WTC11 (cell line): ENCODE measurements at regions not wholly inside any gene's neighbourhood (a gene's known extent, or its start where the extent isn't known, plus 50 kb on each side); places are given as distances from the start of the nearest gene placed in this dataset.

Experiments used
- ATAC-seq: fragments of 200-7000 bp; cut with Tn5 transposase; 2 replicates; pipeline ENCODE4 v1.10.0; 2021; ENCODE audit warnings: mild to moderate bottlenecking, moderate library complexity
- CTCF ChIA-PET: fragments of 300-600 bp; sonication (Branson Sonifier 250); formaldehyde crosslinking; loops from one replicate; lab custom pipeline; 2021; ENCODE audit warnings: antibody characterized with exemption; lab: Charles Lee
- POLR2A ChIA-PET: fragments of 350-600 bp; sonication (Branson Sonifier 250); formaldehyde crosslinking; loops from one replicate; lab custom pipeline; 2021; ENCODE audit warnings: antibody characterized with exemption; lab: Charles Lee
- DNase-seq: peaks from one replicate; pipeline ENCODE4 v3.0.0; 2021; ENCODE audit warnings: low spot score
- H3K27ac Mint-ChIP-seq: 2 replicates; pipeline ENCODE4 v1.8.0; 2021; ENCODE audit warnings: mixed read lengths
- H3K27me3 Mint-ChIP-seq: 2 replicates; pipeline ENCODE4 v1.8.0; 2021; ENCODE audit warnings: low read depth, mild to moderate bottlenecking, moderate library complexity, mixed read lengths
- H3K36me3 Mint-ChIP-seq: 2 replicates; pipeline ENCODE4 v1.8.0; 2021; ENCODE audit warnings: mixed read lengths
- H3K4me1 Mint-ChIP-seq: 2 replicates; pipeline ENCODE4 v1.8.0; 2022; ENCODE audit warnings: mixed read lengths
- H3K4me3 Mint-ChIP-seq: 2 replicates; pipeline ENCODE4 v1.8.0; 2021; ENCODE audit warnings: mild to moderate bottlenecking, moderate library complexity, mixed read lengths
- H3K9me3 Mint-ChIP-seq: 2 replicates; pipeline ENCODE4 v1.8.0; 2021; ENCODE audit warnings: mixed read lengths
- CBFB ChIP-seq: sonication (generic); formaldehyde crosslinking; IDR thresholded peaks from 2 replicates; pipeline ENCODE4 v1.8.1; 2022; ENCODE audit warnings: mild to moderate bottlenecking, low read depth, missing genetic modification reagents
- E2F4 ChIP-seq: sonication (generic); formaldehyde crosslinking; IDR thresholded peaks from 2 replicates; pipeline ENCODE4 v1.8.1; 2022; ENCODE audit warnings: low read depth, mild to moderate bottlenecking, moderate library complexity, missing genetic modification reagents, borderline replicate concordance
- ELF4 ChIP-seq: sonication (generic); formaldehyde crosslinking; IDR thresholded peaks from 2 replicates; pipeline ENCODE4 v1.8.1; 2022; ENCODE audit warnings: low read depth, mild to moderate bottlenecking, moderate library complexity, missing genetic modification reagents
- EMX1 ChIP-seq: fragments of 250-450 bp; sonication (Bioruptor Pico); IDR thresholded peaks from 2 replicates; pipeline ENCODE4 v1.8.0; 2021; ENCODE audit warnings: mild to moderate bottlenecking
- ESRRA ChIP-seq: sonication (generic); formaldehyde crosslinking; IDR thresholded peaks from 2 replicates; pipeline ENCODE4 v1.8.1; 2022; ENCODE audit warnings: mild to moderate bottlenecking, missing genetic modification reagents, borderline replicate concordance
- ETV6 ChIP-seq: sonication (generic); formaldehyde crosslinking; IDR thresholded peaks from 2 replicates; pipeline ENCODE4 v1.8.1; 2022; ENCODE audit warnings: mild to moderate bottlenecking, missing genetic modification reagents
- FOXJ3 ChIP-seq: sonication (generic); formaldehyde crosslinking; IDR thresholded peaks from 2 replicates; pipeline ENCODE4 v1.9.0; 2021; ENCODE audit warnings: missing genetic modification reagents, mild to moderate bottlenecking, borderline replicate concordance
- FOXP1 ChIP-seq: sonication (generic); formaldehyde crosslinking; IDR thresholded peaks from 2 replicates; pipeline ENCODE4 v1.8.0; 2022; ENCODE audit warnings: missing genetic modification reagents, mild to moderate bottlenecking, moderate library complexity, borderline replicate concordance
- GABPB1 ChIP-seq: sonication (generic); formaldehyde crosslinking; IDR thresholded peaks from 2 replicates; pipeline ENCODE4 v1.8.1; 2023; ENCODE audit warnings: mild to moderate bottlenecking, missing genetic modification reagents
- HMGA2 ChIP-seq: fragments of 250-450 bp; sonication (Bioruptor Pico); IDR thresholded peaks from 2 replicates; pipeline ENCODE4 v1.4.0; 2021; ENCODE audit warnings: mild to moderate bottlenecking, moderate library complexity
- MXD4 ChIP-seq: fragments of 250-450 bp; sonication (Bioruptor Pico); IDR thresholded peaks from 2 replicates; pipeline ENCODE4 v1.8.0; 2021; ENCODE audit warnings: mild to moderate bottlenecking, moderate library complexity, borderline replicate concordance
- NFATC4 ChIP-seq: fragments of 250-450 bp; sonication (Bioruptor Pico); IDR thresholded peaks from 2 replicates; pipeline ENCODE4 v1.9.0; 2021; ENCODE audit warnings: mild to moderate bottlenecking
- NFE2L1 ChIP-seq: sonication (generic); formaldehyde crosslinking; IDR thresholded peaks from 2 replicates; pipeline ENCODE4 v1.8.1; 2023; ENCODE audit warnings: missing genetic modification reagents
- SMAD3 ChIP-seq: sonication (generic); formaldehyde crosslinking; IDR thresholded peaks from 2 replicates; pipeline ENCODE4 v1.8.0; 2022; ENCODE audit warnings: missing genetic modification reagents, mild to moderate bottlenecking, borderline replicate concordance
- TEAD1 ChIP-seq: sonication (generic); formaldehyde crosslinking; IDR thresholded peaks from 2 replicates; pipeline ENCODE4 v1.8.0; 2022; ENCODE audit warnings: mild to moderate bottlenecking, missing genetic modification reagents
- ZBTB43 ChIP-seq: sonication (generic); formaldehyde crosslinking; IDR thresholded peaks from 2 replicates; pipeline ENCODE4 v1.8.1; 2023; ENCODE audit warnings: mild to moderate bottlenecking, missing genetic modification reagents
- ZNF138 ChIP-seq: sonication (generic); formaldehyde crosslinking; conservative IDR thresholded peaks from 2 replicates; pipeline ENCODE4 v1.8.1; 2022; ENCODE audit warnings: mild to moderate bottlenecking, moderate library complexity, missing genetic modification reagents
- ZNF219 ChIP-seq: sonication (generic); formaldehyde crosslinking; IDR thresholded peaks from 2 replicates; pipeline ENCODE4 v1.8.0; 2023; ENCODE audit warnings: missing genetic modification reagents, mild to moderate bottlenecking, borderline replicate concordance
- ZNF317 ChIP-seq: sonication (generic); formaldehyde crosslinking; IDR thresholded peaks from 2 replicates; pipeline ENCODE4 v1.8.1; 2023; ENCODE audit warnings: low read depth, mild to moderate bottlenecking, moderate library complexity, missing genetic modification reagents, borderline replicate concordance
- TF ChIP-seq, protein P1 (sequence below): sonication (generic); formaldehyde crosslinking; IDR thresholded peaks from 2 replicates; pipeline ENCODE4 v1.8.1; 2023; ENCODE audit warnings: mild to moderate bottlenecking, missing genetic modification reagents, borderline replicate concordance
- TF ChIP-seq, protein P2 (sequence below): sonication (generic); formaldehyde crosslinking; IDR thresholded peaks from 2 replicates; pipeline ENCODE4 v1.8.0; 2022; ENCODE audit warnings: missing genetic modification reagents
- TF ChIP-seq, protein P3 (sequence below): sonication (generic); formaldehyde crosslinking; IDR thresholded peaks from 2 replicates; pipeline ENCODE4 v1.8.1; 2022; ENCODE audit warnings: mild to moderate bottlenecking, moderate library complexity, missing genetic modification reagents

DNA sequence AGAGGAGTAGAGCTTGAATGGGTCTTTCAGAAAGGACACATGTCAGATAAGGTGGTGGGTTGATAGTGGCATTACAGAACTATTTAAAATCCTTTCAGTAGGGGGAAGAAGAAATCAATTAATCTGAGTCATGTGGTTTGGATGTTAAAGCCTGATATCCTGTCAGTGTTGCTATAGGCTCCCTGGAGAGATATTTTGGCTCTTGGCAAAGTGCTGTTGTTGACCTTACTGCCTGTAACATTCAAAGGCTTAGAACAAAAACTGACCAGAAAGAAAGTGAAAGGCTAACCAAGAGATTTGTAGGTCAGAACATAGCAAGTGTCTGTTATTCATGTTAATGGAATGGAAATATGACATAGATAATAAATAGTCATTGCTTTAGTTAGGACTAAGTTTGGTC lies 552.9 kb downstream of the DIPK2A start:
- ATAC-seq (no peak), DNase-seq (no peak)
- TF ChIP-seq ESRRA (CRISPR knock-in tag) (no peak), ZNF317 (no peak), ELF4 (CRISPR knock-in tag) (no peak), ZBTB43 (CRISPR knock-in tag) (no peak), ZNF138 (no peak), TEAD1 (CRISPR knock-in tag) (no peak), EMX1 (CRISPR knock-in tag) (no peak), NFATC4 (CRISPR knock-in tag) (no peak), FOXJ3 (CRISPR knock-in tag) (no peak), ZNF219 (CRISPR knock-in tag) (no peak)
- TF ChIP-seq, protein P1, sequence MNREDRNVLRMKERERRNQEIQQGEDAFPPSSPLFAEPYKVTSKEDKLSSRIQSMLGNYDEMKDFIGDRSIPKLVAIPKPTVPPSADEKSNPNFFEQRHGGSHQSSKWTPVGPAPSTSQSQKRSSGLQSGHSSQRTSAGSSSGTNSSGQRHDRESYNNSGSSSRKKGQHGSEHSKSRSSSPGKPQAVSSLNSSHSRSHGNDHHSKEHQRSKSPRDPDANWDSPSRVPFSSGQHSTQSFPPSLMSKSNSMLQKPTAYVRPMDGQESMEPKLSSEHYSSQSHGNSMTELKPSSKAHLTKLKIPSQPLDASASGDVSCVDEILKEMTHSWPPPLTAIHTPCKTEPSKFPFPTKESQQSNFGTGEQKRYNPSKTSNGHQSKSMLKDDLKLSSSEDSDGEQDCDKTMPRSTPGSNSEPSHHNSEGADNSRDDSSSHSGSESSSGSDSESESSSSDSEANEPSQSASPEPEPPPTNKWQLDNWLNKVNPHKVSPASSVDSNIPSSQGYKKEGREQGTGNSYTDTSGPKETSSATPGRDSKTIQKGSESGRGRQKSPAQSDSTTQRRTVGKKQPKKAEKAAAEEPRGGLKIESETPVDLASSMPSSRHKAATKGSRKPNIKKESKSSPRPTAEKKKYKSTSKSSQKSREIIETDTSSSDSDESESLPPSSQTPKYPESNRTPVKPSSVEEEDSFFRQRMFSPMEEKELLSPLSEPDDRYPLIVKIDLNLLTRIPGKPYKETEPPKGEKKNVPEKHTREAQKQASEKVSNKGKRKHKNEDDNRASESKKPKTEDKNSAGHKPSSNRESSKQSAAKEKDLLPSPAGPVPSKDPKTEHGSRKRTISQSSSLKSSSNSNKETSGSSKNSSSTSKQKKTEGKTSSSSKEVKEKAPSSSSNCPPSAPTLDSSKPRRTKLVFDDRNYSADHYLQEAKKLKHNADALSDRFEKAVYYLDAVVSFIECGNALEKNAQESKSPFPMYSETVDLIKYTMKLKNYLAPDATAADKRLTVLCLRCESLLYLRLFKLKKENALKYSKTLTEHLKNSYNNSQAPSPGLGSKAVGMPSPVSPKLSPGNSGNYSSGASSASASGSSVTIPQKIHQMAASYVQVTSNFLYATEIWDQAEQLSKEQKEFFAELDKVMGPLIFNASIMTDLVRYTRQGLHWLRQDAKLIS (CRISPR knock-in tag), result no peak
- TF ChIP-seq, protein P2, sequence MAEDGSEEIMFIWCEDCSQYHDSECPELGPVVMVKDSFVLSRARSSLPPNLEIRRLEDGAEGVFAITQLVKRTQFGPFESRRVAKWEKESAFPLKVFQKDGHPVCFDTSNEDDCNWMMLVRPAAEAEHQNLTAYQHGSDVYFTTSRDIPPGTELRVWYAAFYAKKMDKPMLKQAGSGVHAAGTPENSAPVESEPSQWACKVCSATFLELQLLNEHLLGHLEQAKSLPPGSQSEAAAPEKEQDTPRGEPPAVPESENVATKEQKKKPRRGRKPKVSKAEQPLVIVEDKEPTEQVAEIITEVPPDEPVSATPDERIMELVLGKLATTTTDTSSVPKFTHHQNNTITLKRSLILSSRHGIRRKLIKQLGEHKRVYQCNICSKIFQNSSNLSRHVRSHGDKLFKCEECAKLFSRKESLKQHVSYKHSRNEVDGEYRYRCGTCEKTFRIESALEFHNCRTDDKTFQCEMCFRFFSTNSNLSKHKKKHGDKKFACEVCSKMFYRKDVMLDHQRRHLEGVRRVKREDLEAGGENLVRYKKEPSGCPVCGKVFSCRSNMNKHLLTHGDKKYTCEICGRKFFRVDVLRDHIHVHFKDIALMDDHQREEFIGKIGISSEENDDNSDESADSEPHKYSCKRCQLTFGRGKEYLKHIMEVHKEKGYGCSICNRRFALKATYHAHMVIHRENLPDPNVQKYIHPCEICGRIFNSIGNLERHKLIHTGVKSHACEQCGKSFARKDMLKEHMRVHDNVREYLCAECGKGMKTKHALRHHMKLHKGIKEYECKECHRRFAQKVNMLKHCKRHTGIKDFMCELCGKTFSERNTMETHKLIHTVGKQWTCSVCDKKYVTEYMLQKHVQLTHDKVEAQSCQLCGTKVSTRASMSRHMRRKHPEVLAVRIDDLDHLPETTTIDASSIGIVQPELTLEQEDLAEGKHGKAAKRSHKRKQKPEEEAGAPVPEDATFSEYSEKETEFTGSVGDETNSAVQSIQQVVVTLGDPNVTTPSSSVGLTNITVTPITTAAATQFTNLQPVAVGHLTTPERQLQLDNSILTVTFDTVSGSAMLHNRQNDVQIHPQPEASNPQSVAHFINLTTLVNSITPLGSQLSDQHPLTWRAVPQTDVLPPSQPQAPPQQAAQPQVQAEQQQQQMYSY (CRISPR knock-in tag), result no peak
- TF ChIP-seq, protein P3, sequence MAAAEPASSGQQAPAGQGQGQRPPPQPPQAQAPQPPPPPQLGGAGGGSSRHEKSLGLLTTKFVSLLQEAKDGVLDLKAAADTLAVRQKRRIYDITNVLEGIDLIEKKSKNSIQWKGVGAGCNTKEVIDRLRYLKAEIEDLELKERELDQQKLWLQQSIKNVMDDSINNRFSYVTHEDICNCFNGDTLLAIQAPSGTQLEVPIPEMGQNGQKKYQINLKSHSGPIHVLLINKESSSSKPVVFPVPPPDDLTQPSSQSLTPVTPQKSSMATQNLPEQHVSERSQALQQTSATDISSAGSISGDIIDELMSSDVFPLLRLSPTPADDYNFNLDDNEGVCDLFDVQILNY, result no peak
- POLR2A ChIA-PET, result no interaction called here
- Mint-ChIP-seq H3K27ac (no peak overlapping the region), H3K9me3 (no peaks in the 10 kb centered on the region), H3K4me1 (peaks cover 3% of the 10 kb centered on the region; the same call in 1 of the 2 replicates), H3K36me3 (no peaks in the 10 kb centered on the region), H3K27me3 (no peaks in the 10 kb centered on the region), H3K4me3 (no peak overlapping the region)
- CTCF ChIA-PET, result no interaction called here

DNA sequence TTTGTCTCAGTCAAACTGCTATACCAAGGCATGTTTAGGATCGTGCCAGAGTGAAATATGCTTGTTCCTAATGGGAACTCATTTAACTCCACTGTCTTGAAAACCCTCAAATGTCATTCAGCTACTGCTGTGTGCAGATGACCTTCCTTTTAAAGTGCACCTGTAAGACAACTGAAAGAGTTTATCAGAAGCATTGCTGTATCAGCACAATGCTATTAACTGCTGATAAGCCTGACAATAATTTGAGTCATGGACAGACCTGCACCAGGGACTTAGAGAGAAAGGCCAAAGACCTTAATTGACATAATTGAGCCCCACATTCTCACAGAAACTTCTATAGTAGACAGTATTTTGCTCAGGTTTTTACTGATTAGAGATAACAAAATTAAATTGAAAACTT lies 557.9 kb downstream of the DIPK2A start:
- ChIA-PET POLR2A (no interaction called here), CTCF (no interaction called here)
- DNase-seq (no peak), ATAC-seq (no peak)
- no peaks in the 10 kb centered on the region for H3K36me3 Mint-ChIP-seq
- H3K4me3 Mint-ChIP-seq, result no peak overlapping the region
- no peak overlapping the region for H3K27ac Mint-ChIP-seq
- H3K4me1 Mint-ChIP-seq, result peaks cover 3% of the 10 kb centered on the region
- no peaks in the 10 kb centered on the region for H3K9me3 Mint-ChIP-seq
- H3K27me3 Mint-ChIP-seq, result no peaks in the 10 kb centered on the region
- TF ChIP-seq MXD4 (CRISPR knock-in tag), result no peak
- TF ChIP-seq FOXP1, result no peak
- TF ChIP-seq NFE2L1 (CRISPR knock-in tag), result no peak
- no peak for TF ChIP-seq E2F4
- TF ChIP-seq HMGA2 (CRISPR knock-in tag), result no peak
- no peak for TF ChIP-seq ESRRA (CRISPR knock-in tag)
- no peak for TF ChIP-seq FOXJ3 (CRISPR knock-in tag)
- TF ChIP-seq CBFB (CRISPR knock-in tag), result no peak
- TF ChIP-seq GABPB1 (CRISPR knock-in tag), result no peak
- TF ChIP-seq, protein P1 (CRISPR knock-in tag), result no peak
- TF ChIP-seq ETV6 (CRISPR knock-in tag), result no peak
- no peak for TF ChIP-seq SMAD3 (CRISPR knock-in tag)
